Type B pancreatic cell (in vitro differentiated cells): ENCODE measurements at regions not wholly inside any gene's neighbourhood (a gene's known extent, or its start where the extent isn't known, plus 50 kb on each side); places are given as distances from the start of the nearest gene placed in this dataset.

Experiments used
- DNase-seq: peaks from one replicate; pipeline ENCODE4 v3.0.0; 2021; ENCODE audit warnings: mixed read lengths; ENCODE audit not compliant: unreplicated experiment; ENCODE audit errors: extremely low spot score
- H3K27ac Mint-ChIP-seq: 2 replicates; pipeline ENCODE4 v1.8.0; 2021; ENCODE audit warnings: mild to moderate bottlenecking, mixed read lengths
- H3K27me3 Mint-ChIP-seq: 2 replicates; pipeline ENCODE4 v1.8.0; 2021; ENCODE audit warnings: mixed read lengths
- H3K36me3 Mint-ChIP-seq: 2 replicates; pipeline ENCODE4 v1.8.0; 2021; ENCODE audit warnings: mixed read lengths
- H3K4me1 Mint-ChIP-seq: one replicate; pipeline ENCODE4 v1.8.0; 2021; ENCODE audit warnings: mixed read lengths; ENCODE audit not compliant: unreplicated experiment
- H3K4me3 Mint-ChIP-seq: 2 replicates; pipeline ENCODE4 v1.8.0; 2021; ENCODE audit warnings: mild to moderate bottlenecking, mixed read lengths
- H3K9me3 Mint-ChIP-seq: 2 replicates; pipeline ENCODE4 v1.8.0; 2021; ENCODE audit warnings: mixed read lengths
- TF ChIP-seq, protein P1 (sequence below): fragments of 200-600 bp; sonication (generic); conservative IDR thresholded peaks from 2 replicates; pipeline ENCODE4 v1.5.0; 2021; ENCODE audit warnings: antibody characterized with exemption, mild to moderate bottlenecking

DNA sequence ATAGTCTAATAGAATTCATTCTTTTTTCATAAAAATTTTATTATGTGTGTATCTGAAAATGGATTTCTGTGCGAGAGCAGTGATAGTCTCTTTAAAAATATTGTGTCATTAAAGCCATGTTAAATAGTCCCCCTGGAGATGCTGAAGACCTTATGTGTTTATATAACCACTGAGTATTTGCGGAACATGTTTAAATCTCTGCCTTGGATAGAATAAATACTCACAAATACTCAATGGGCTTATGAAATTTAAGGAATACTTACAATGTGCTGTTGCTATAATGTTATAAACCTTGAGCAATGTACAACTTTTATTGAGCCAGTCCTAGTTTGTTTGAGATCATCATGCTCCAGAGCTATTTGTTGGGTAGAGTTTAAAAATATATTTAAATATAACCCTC, 226.0 kb downstream of the SNAPC1 start:
- H3K27me3 Mint-ChIP-seq, result no peaks in the 10 kb centered on the region
- no peak for DNase-seq
- H3K9me3 Mint-ChIP-seq, result no peaks in the 10 kb centered on the region
- no peaks in the 10 kb centered on the region for H3K4me1 Mint-ChIP-seq
- TF ChIP-seq, protein P1, sequence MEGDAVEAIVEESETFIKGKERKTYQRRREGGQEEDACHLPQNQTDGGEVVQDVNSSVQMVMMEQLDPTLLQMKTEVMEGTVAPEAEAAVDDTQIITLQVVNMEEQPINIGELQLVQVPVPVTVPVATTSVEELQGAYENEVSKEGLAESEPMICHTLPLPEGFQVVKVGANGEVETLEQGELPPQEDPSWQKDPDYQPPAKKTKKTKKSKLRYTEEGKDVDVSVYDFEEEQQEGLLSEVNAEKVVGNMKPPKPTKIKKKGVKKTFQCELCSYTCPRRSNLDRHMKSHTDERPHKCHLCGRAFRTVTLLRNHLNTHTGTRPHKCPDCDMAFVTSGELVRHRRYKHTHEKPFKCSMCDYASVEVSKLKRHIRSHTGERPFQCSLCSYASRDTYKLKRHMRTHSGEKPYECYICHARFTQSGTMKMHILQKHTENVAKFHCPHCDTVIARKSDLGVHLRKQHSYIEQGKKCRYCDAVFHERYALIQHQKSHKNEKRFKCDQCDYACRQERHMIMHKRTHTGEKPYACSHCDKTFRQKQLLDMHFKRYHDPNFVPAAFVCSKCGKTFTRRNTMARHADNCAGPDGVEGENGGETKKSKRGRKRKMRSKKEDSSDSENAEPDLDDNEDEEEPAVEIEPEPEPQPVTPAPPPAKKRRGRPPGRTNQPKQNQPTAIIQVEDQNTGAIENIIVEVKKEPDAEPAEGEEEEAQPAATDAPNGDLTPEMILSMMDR, result no peak
- no peaks in the 10 kb centered on the region for H3K36me3 Mint-ChIP-seq
- no peak overlapping the region for H3K4me3 Mint-ChIP-seq
- no peak overlapping the region for H3K27ac Mint-ChIP-seq

- H3K4me1 Mint-ChIP-seq, result no peaks in the 10 kb centered on the region
- no peak overlapping the region for H3K27ac Mint-ChIP-seq
- H3K9me3 Mint-ChIP-seq, result no peaks in the 10 kb centered on the region
- TF ChIP-seq, protein P1, result no peak
- H3K4me3 Mint-ChIP-seq, result no peak overlapping the region
- no peaks in the 10 kb centered on the region for H3K27me3 Mint-ChIP-seq
- DNase-seq, result no peak
- H3K36me3 Mint-ChIP-seq, result no peaks in the 10 kb centered on the region
Observed at GRCh38 chr14:61992139-61992538, 229.9 kb downstream of the SNAPC1 start.

DNA sequence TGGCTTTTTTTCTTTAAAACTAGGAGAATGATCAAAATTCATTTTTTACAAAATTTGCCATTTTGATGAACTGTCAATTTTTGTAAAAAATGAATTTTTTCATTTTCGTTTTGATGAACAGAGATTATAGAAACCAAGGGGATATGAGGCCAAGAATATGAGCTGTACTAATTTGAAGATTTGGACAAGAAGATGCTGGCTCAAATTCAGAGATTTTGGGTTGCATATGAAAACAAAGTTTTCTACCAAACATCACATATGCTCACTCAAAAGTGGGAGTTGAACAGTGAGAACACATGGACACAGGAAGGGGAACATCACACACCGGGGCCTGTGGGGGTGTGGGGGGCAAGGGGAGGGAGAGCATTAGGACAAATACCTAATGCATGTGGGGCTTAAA, 230.7 kb downstream of the SNAPC1 start:
- no peaks in the 10 kb centered on the region for H3K9me3 Mint-ChIP-seq
- no peak for DNase-seq
- H3K4me3 Mint-ChIP-seq, result no peak overlapping the region
- H3K27me3 Mint-ChIP-seq, result no peaks in the 10 kb centered on the region
- H3K4me1 Mint-ChIP-seq, result no peaks in the 10 kb centered on the region
- no peaks in the 10 kb centered on the region for H3K36me3 Mint-ChIP-seq
- TF ChIP-seq, protein P1, result no peak
- no peak overlapping the region for H3K27ac Mint-ChIP-seq

DNA sequence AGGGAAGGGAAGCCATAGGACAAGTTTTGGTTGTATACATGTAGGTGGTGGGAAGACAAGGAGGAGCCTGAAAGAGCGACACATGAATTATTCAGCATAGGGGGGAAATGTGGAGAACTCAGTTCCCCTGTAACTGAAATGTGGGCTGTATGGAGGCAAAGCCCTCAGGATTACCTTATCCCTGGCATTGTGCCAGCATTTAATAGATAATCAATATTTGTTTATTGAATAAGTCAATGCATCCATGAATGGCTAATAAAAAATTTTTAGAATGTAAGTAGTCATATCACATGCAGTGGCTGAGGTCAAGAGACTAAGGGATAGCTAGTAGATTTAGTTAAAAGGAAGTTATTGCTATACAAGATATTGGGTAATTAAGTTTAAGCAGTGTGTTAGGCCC, 232.4 kb downstream of the SNAPC1 start:
- DNase-seq, result no peak
- no peaks in the 10 kb centered on the region for H3K36me3 Mint-ChIP-seq
- H3K9me3 Mint-ChIP-seq, result no peaks in the 10 kb centered on the region
- no peak overlapping the region for H3K4me3 Mint-ChIP-seq
- H3K27me3 Mint-ChIP-seq, result no peaks in the 10 kb centered on the region
- TF ChIP-seq, protein P1, result no peak
- no peaks in the 10 kb centered on the region for H3K4me1 Mint-ChIP-seq
- no peak overlapping the region for H3K27ac Mint-ChIP-seq

DNA sequence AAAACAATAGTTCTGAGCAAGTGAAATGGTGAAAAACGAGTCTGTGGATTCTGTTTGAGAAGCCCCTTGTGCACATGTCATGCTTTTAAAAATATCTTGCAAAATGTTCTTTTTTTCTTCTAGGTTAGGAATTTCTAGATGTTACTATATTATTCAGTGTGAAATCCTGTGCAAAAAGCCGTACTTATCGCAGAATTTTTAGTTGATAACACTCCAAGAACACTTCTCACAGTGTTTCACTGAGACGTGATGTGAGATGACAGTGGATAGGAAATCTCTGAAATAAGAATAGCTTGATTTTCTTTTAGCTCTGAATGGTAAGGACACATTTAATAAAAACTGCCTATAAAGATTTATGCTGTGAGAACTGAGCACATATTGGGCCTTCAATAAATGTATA, 234.5 kb downstream of the SNAPC1 start:
- Mint-ChIP-seq H3K27ac (no peak overlapping the region), H3K36me3 (no peaks in the 10 kb centered on the region), H3K4me1 (no peaks in the 10 kb centered on the region), H3K27me3 (no peaks in the 10 kb centered on the region), H3K4me3 (no peak overlapping the region), H3K9me3 (no peaks in the 10 kb centered on the region)
- DNase-seq, result no peak
- TF ChIP-seq, protein P1, result no peak

DNA sequence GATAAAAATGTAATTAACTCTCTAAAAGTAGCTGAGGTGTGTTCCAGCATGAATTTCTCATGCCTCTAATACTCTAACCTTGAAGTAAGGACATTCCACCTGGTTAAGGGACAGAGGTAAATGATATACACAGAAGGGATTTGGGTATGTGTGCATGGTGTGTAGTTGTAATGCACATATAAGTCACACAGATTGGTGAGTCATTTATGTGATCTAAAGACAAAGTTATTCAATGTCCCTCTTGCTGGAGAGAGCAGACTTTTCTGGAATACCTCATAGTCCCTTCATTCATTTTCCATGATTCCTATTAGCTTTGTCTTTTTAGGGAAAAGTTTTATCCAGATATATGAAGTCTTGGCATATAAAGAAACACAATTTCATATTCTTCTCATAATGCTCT, 234.9 kb downstream of the SNAPC1 start:
- no peaks in the 10 kb centered on the region for H3K36me3 Mint-ChIP-seq
- no peak overlapping the region for H3K27ac Mint-ChIP-seq
- no peaks in the 10 kb centered on the region for H3K27me3 Mint-ChIP-seq
- TF ChIP-seq, protein P1, result no peak
- H3K4me3 Mint-ChIP-seq, result no peak overlapping the region
- no peaks in the 10 kb centered on the region for H3K9me3 Mint-ChIP-seq
- H3K4me1 Mint-ChIP-seq, result no peaks in the 10 kb centered on the region
- no peak for DNase-seq
